B cell (primary cell): ENCODE measurements at regions not wholly inside any gene's neighbourhood (a gene's known extent, or its start where the extent isn't known, plus 50 kb on each side); places are given as distances from the start of the nearest gene placed in this dataset.

Experiments
- EZH2 ChIP-seq: IDR thresholded peaks from 2 replicates; pipeline ENCODE4 v1.6.1; 2012; ENCODE audit warnings: borderline replicate concordance, low read depth, mild to moderate bottlenecking, moderate library complexity, low read length; ENCODE audit not compliant: insufficient read depth, poor library complexity, severe bottlenecking
- TF ChIP-seq, protein P1 (sequence below): fragments of 200-600 bp; IDR thresholded peaks from one replicate; pipeline ENCODE4 v1.8.0; 2022; ENCODE audit warnings: antibody characterized with exemption, mild to moderate bottlenecking

DNA sequence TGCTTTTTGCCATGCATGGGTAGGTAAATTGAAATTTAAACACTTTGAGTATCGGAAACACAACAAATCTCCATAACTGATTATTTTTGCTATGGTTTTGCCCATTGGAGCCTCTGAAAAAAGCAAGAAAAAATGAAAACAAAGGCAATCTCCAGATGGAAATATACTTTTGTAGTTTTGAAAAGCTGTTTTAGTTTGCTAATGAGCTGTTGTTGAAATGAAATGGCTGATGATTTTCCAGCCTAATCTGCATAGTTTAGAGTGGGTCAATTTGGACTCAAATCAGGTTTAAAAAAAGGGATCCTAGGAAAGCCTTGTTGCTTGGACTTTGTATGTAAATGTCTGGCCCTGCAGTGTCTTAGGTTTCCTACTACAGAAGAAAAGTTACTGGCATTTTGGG is 285.8 kb downstream of the CAAP1 start:
- TF ChIP-seq, protein P1, sequence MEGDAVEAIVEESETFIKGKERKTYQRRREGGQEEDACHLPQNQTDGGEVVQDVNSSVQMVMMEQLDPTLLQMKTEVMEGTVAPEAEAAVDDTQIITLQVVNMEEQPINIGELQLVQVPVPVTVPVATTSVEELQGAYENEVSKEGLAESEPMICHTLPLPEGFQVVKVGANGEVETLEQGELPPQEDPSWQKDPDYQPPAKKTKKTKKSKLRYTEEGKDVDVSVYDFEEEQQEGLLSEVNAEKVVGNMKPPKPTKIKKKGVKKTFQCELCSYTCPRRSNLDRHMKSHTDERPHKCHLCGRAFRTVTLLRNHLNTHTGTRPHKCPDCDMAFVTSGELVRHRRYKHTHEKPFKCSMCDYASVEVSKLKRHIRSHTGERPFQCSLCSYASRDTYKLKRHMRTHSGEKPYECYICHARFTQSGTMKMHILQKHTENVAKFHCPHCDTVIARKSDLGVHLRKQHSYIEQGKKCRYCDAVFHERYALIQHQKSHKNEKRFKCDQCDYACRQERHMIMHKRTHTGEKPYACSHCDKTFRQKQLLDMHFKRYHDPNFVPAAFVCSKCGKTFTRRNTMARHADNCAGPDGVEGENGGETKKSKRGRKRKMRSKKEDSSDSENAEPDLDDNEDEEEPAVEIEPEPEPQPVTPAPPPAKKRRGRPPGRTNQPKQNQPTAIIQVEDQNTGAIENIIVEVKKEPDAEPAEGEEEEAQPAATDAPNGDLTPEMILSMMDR, result no peak
- no peak for TF ChIP-seq EZH2
